K562 (cell line): ENCODE measurements at regions not wholly inside any gene's neighbourhood (a gene's known extent, or its start where the extent isn't known, plus 50 kb on each side); places are given as distances from the start of the nearest gene placed in this dataset.

Experiments used
- ATAC-seq: fragments of 200-7000 bp; cut with Tn5 transposase; 3 replicates; pipeline ENCODE4 v1.9.1; 2020; ENCODE audit warnings: moderate library complexity
- BruUV-seq: library from RNA; stranded (reverse); fragments of 400-500 nt; replicated peaks from 2 replicates; lab custom pipeline; 2021; lab: Mats Ljungman, UMichigan
- CTCF ChIA-PET: fragments of 300-600 bp; formaldehyde crosslinking; extraction: SDS; loops from one replicate; lab custom pipeline; 2021; ENCODE audit warnings: low intra/inter-chr PET ratio; lab: Yijun Ruan, JAX
- POLR2A ChIA-PET: fragments of 300-600, 350-650 bp; sonication (Branson Sonifier 250); formaldehyde crosslinking; extraction: SDS; loops from one replicate; lab custom pipeline; 2021; ENCODE audit warnings: antibody characterized with exemption, inconsistent platforms; lab: Yijun Ruan, JAX
- DNase-seq, 4 experiments: peaks; one replicate each; pipeline versions ENCODE4 v3.0.0 to v3.0.0-alpha.2; 2011 to 2018; ENCODE audit warnings: low spot score in 3 of 4, mixed read lengths in 3 of 4; ENCODE audit errors: extremely low read depth in 1 of 4
- FAIRE-seq: peaks from 2 replicates; lab custom pipeline; 2011; peaks lifted over from hg19 to GRCh38; lab: Jason Lieb, UNC
- H2AFZ ChIP-seq: 2 replicates; pipeline ENCODE4 v1.6.0; 2011; ENCODE audit warnings: low read depth, low read length, control low read depth, inconsistent platforms
- H3K27ac ChIP-seq: fragments of 200-600 bp; 3 replicates; pipeline ENCODE4 v1.8.0; 2011; ENCODE audit warnings: low read depth, mild to moderate bottlenecking, control low read depth, inconsistent platforms, low read length, moderate library complexity, mixed read lengths; ENCODE audit errors: extremely low read depth
- H3K27me3 ChIP-seq, 2 experiments: fragments of 300-600 bp in 1 of 2; 2 replicates in 1 of 2; 3 replicates in 1 of 2; pipeline versions ENCODE4 v1.6.0 to v1.8.0; 2011; ENCODE audit warnings: inconsistent platforms in 2 of 2, low read length in 2 of 2, mild to moderate bottlenecking in 1 of 2, mixed read lengths in 1 of 2, moderate library complexity in 1 of 2; ENCODE audit not compliant: control insufficient read depth in 2 of 2, insufficient read depth in 2 of 2
- H3K36me3 ChIP-seq: fragments of 300-600 bp; 3 replicates; pipeline ENCODE4 v1.8.0; 2011; ENCODE audit warnings: mild to moderate bottlenecking, low read length, inconsistent platforms; ENCODE audit not compliant: control insufficient read depth, insufficient read depth
- H3K4me1 ChIP-seq, 2 experiments: fragments of 200-600 bp in 1 of 2; replicated peaks in 1 of 2; 2 replicates in 1 of 2; 3 replicates in 1 of 2; pipeline versions ENCODE4 v1.5.1 to v1.8.0; 2011; ENCODE audit warnings: inconsistent platforms in 2 of 2, low read length in 2 of 2, mild to moderate bottlenecking in 1 of 2, mixed read lengths in 1 of 2, moderate library complexity in 1 of 2; ENCODE audit not compliant: control insufficient read depth in 2 of 2, insufficient read depth in 2 of 2
- H3K4me2 ChIP-seq: 2 replicates; pipeline ENCODE4 v1.6.1; 2011; ENCODE audit warnings: low read length, control low read depth, inconsistent platforms, mixed read lengths; ENCODE audit not compliant: insufficient read depth
- H3K4me3 ChIP-seq: fragments of 200-600 bp; sonication (generic), shearing (Covaris generic); 2 replicates; pipeline ENCODE4 v1.5.1; 2016; ENCODE audit warnings: control low read depth, inconsistent platforms
- H3K79me2 ChIP-seq: fragments of 200-600 bp; 3 replicates; pipeline ENCODE4 v1.8.0; 2011; ENCODE audit warnings: low read length, inconsistent platforms; ENCODE audit not compliant: control insufficient read depth, insufficient read depth
- H3K9ac ChIP-seq, 2 experiments: 2 replicates each; pipeline versions ENCODE4 v1.6.0 to v1.6.1; 2011; ENCODE audit warnings: low read depth in 2 of 2, low read length in 2 of 2, control low read depth in 1 of 2, inconsistent platforms in 1 of 2, mild to moderate bottlenecking in 1 of 2, mixed read lengths in 1 of 2; ENCODE audit not compliant: insufficient read depth in 1 of 2
- H3K9me1 ChIP-seq: one replicate; pipeline ENCODE4 v1.6.0; 2011; ENCODE audit warnings: inconsistent platforms, mild to moderate bottlenecking, low read length, moderate library complexity; ENCODE audit not compliant: control insufficient read depth, insufficient read depth
- H3K9me3 ChIP-seq: replicated peaks from 2 replicates; pipeline ENCODE4 v1.5.1; 2011; ENCODE audit warnings: low read depth, low read length, inconsistent platforms; ENCODE audit not compliant: control insufficient read depth, insufficient read depth
- H4K20me1 ChIP-seq: replicated peaks from 2 replicates; pipeline ENCODE4 v1.6.1; 2011; ENCODE audit warnings: low read length, inconsistent platforms, mixed read lengths; ENCODE audit not compliant: control insufficient read depth, insufficient read depth
- MEIS2 ChIP-seq: fragments of 450-650 bp; IDR thresholded peaks from 2 replicates; pipeline ENCODE4 v1.6.1; 2014; ENCODE audit warnings: mild to moderate bottlenecking; ENCODE audit not compliant: partially characterized antibody
- TAF7 ChIP-seq: fragments of 450-650 bp; IDR thresholded peaks from 2 replicates; pipeline ENCODE4 v1.6.1; 2016; ENCODE audit warnings: missing genetic modification characterization, missing compliant biosample characterization
- TBL1XR1 ChIP-seq, 2 experiments: IDR thresholded peaks; 2 replicates each; pipeline ENCODE4 v1.6.1; 2012; ENCODE audit warnings: improper control_type of control experiment in 2 of 2, low read length in 2 of 2, mild to moderate bottlenecking in 1 of 2
- ZNF780A ChIP-seq: fragments of 250-450 bp; sonication (Bioruptor Pico); IDR thresholded peaks from 2 replicates; pipeline ENCODE4 v1.5.0; 2021; ENCODE audit warnings: mild to moderate bottlenecking
- WGBS: fragments of 100-300 bp; shearing (Covaris generic); methylation state at CpG from one replicate; pipeline ENCODE4 v1.1.6; 2016; ENCODE audit warnings: low coverage, mixed read lengths; ENCODE audit not compliant: insufficient coverage; ENCODE audit errors: missing lambda C conversion rate; 5-methylcytosine and 5-hydroxymethylcytosine counted together
- in situ Hi-C: fragments of 300-500 bp; cut with MboI; formaldehyde crosslinking; loops from 4 replicates; pipeline ENCODE4 v1.15.0; 2018; ENCODE audit warnings: inconsistent platforms, mixed read lengths
- intact Hi-C: fragments of 100-400 bp; cut with micrococcal nuclease; formaldehyde crosslinking; loops from 2 replicates; pipeline ENCODE4 v1.14.2; 2022

DNA sequence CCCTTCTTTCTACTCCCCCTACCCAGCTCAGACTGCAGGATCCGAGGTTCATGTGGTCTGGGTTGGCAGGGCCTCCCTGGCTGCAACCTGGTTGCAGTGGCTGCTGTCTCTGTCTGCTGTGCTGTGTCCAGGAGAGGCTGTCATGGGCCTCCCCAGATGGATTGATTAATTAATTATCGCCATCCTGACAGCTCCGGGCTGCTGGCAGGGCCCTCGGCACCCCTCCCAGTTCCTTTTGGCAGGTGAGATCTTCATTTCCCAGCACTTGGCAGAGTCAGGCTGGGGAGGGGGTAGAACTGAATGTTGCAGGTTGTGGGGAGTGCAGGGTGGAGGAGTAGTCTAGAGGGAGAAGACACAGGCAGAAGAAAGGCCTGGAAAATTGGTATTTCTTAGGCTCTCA, 56.7 kb upstream of the ZFAND3 start:
- Histone ChIP-seq H3K4me2 (no peak overlapping the region), H3K9me1 (no peaks in the 10 kb centered on the region), H3K79me2 (no peaks in the 10 kb centered on the region), H3K9me3 (no peaks in the 10 kb centered on the region), H3K36me3 (no peaks in the 10 kb centered on the region), H3K4me3 (no peak overlapping the region), H3K9ac (no peak overlapping the region), H3K27me3 (peaks cover 39 to 53% of the 10 kb centered on the region in 2 experiments), H4K20me1 (peaks cover 3% of the 10 kb centered on the region), H3K4me1 (peaks cover 0 to 4% of the 10 kb centered on the region in 2 experiments; a peak in 2 of 5 replicates), H3K27ac (no peak overlapping the region), H2AFZ (no peak overlapping the region)
- in situ Hi-C loops (no loop called here), intact Hi-C loops (no loop called here)
- no TSS peak for BruUV-seq
- ATAC-seq, result no peak
- TF ChIP-seq TAF7, result no peak
- peak; percentile 12 for TF ChIP-seq MEIS2
- DNase-seq, result no peak
- WGBS, result 0% methylated on average over 4 of the region's 4 CpGs
- CTCF ChIA-PET, result no interaction called here
- no peak for FAIRE-seq
- POLR2A ChIA-PET, result no interaction called here

DNA sequence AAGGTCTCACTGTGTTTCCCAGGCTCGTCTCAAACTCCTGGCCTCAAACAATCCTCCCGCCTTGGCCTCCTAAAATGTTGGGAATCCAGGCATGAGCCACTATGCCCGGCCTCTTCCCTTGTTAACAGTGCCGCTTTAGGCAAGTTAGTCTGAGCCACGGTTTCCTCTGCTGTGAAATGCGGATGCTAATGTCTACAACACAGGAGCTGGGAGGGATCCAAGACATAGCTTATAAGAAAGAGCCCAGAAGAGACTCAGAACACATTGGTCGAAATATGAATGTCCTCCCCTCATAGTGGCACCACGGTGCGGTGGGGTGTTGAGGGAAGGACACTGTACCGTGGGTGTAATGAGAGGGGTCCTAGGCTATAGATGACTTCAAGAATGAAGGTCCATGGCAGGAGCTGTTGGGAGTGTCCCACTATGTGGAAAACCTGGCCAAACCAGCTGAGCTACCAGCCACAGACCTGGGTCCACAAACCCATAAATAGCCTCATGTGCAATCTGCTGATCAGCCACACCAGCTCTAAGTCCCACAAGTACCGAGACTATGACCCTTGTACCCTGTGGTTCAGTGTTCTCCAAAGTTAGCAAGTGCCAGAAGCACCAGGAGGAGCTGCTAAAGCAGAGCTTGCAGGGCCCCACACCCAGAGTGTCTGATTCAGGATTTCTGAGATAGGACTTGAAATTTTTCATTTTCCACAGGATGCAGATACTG, 57.8 kb upstream of the ZFAND3 start:
- Histone ChIP-seq H3K36me3 (no peaks in the 10 kb centered on the region), H3K79me2 (no peaks in the 10 kb centered on the region), H4K20me1 (peaks cover 3% of the 10 kb centered on the region), H2AFZ (no peak overlapping the region), H3K9me3 (no peaks in the 10 kb centered on the region), H3K27me3 (peaks cover 48 to 58% of the 10 kb centered on the region in 2 experiments), H3K4me1 (peaks cover 0 to 4% of the 10 kb centered on the region in 2 experiments; a peak in 2 of 5 replicates), H3K9ac (no peak overlapping the region), H3K4me3 (no peak overlapping the region), H3K4me2 (no peak overlapping the region), H3K27ac (no peak overlapping the region), H3K9me1 (no peaks in the 10 kb centered on the region)
- no peak for ATAC-seq
- no peak for TF ChIP-seq TBL1XR1 (IDR thresholded peaks at IDR 0.05; ENCODE audit: low read length in 2 of 2)
- TF ChIP-seq ZNF780A (CRISPR knock-in tag), result no peak
- POLR2A ChIA-PET, result interaction anchor here (0.9 kb wide), 1 partner anchor 15 kb away, joined by 3 read pairs; no protein-coding TSS in a partner anchor
- in situ Hi-C loops, result no loop called here
- DNase-seq, result no peak
- BruUV-seq, result no TSS peak
- intact Hi-C loops, result no loop called here
- under 1% methylated on average over 11 of the region's 11 CpGs for WGBS
- FAIRE-seq, result no peak
- CTCF ChIA-PET, result no interaction called here
